ENCODE measurements at regions not wholly inside any gene's neighbourhood (a gene's known extent, or its start where the extent isn't known, plus 50 kb on each side); places are given as distances from the start of the nearest gene placed in this dataset.

DNA sequence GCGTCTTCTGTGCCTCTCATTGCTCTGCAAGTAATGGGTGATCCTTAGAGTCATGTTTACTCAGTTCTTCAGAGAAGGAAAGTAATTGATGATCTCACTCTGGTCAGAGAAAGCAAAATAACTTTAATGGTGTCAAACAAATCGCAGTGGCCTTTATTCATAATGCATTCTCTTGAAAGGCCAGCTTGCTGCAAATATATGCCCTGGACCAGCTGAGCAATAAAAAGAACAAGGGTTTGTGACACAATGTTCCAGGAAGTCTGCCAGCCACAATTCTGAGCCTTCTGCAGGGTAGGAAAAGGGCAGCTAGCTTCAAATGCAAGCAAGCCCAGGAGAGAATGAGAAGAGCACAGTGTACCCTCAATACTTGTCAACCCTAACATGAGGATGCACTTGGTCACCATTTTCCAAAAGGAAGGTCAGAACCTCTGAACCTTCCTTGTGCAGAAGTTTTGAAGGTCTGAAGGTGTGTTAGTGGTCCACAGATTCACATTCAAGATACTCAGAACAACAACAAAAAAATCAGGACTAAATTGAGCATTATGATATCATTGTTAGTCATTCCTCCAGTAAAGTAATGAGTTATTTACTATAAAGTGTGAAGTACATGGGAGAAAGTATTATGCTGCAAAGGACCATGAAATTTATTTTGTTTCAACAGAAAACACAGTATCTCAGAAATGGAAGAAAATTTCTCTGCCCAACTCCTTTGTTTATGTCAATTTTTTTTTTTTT, 355.6 kb downstream of the PAX3 start (continued):
- no peak for TF ChIP-seq SP2 (IDR thresholded peaks at IDR 0.05; ENCODE audit: low read length)
- TF ChIP-seq RFX5 (IDR thresholded peaks at IDR 0.05; ENCODE audit: borderline replicate concordance, low read depth, low read length), result no peak
- TF ChIP-seq EGR1 (IDR thresholded peaks at IDR 0.05; ENCODE audit: borderline replicate concordance, low read depth, low read length), result no peak
- TF ChIP-seq KDM1A (IDR thresholded peaks at IDR 0.05; ENCODE audit: borderline replicate concordance, low read length), result no peak
- TF ChIP-seq EP300 (IDR thresholded peaks at IDR 0.05; ENCODE audit: borderline replicate concordance in 1 of 2, low read depth in 2 of 2, low read length in 2 of 2), result no peak
- TF ChIP-seq JUN (IDR thresholded peaks at IDR 0.05; ENCODE audit: low read depth, low read length), result no peak

Data from H1 (cell line).